ENCODE measurements at regions not wholly inside any gene's neighbourhood (a gene's known extent, or its start where the extent isn't known, plus 50 kb on each side); places are given as distances from the start of the nearest gene placed in this dataset.

DNA sequence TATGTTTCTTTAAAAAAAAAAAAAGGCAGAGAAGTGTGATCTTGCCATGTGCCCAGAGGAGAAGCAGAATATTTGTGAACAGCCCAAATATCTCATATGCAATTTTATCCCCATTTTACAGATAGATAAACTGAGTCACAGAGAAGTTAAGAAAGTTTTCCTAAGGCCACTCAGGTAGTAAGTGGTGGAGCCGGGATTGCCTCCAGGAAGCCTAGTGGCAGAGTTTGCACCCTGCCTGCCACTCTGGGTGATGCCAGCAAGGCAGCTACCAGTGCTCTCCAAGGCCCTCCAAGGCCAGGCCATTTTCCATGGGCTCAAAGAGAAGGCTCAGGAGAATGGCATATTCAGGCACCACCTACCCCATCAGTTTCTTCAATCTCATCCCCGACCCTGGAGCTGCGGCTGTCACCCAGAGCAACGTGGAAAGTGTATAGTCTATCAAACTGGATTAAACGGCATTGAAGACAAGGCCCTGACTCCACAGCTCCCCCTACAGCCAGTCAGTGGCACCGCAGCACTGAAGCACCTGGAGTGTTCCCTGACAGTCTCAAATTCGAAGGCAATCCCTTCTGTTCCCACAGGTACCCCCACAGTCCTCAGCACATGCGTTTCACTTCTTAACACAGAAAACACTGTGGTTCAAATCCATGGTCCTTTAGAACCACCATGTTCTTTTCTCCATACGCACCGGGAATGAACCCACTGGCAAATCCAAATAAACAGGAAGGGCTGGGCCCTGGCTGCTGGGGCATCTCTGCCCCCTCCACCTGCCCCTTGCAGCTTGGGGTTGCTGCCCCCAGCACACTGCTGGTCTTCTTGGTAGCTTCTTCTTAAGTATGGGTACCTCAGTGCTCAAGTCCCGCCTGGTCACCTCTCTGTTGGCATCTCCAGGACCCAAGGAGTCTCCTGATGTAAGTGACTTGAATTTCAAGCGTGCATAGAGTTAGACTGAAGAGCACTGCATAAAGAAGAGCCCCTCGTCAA lies 175.3 kb downstream of the INHBB start:
- no peak overlapping the region for H3K9ac ChIP-seq (ENCODE audit: insufficient read depth, low read length)
- no peaks in the 10 kb centered on the region for H3K4me1 ChIP-seq (ENCODE audit: control insufficient read depth, extremely low read depth, insufficient read depth, low read length)
- H3K9me3 ChIP-seq (ENCODE audit: control insufficient read depth, insufficient read depth, low read depth, low read length), result no peaks in the 10 kb centered on the region
- H3K27me3 ChIP-seq (ENCODE audit: control insufficient read depth, insufficient read depth, low read length), result peaks cover 48% of the 10 kb centered on the region
- H4K20me1 ChIP-seq (ENCODE audit: control insufficient read depth, extremely low read depth, insufficient read depth, low read length), result no peaks in the 10 kb centered on the region
- H3K27ac ChIP-seq (ENCODE audit: insufficient read depth, low read length), result no peak overlapping the region
- TF ChIP-seq EZH2 (IDR thresholded peaks at IDR 0.05; ENCODE audit: low read length, missing control alignments), result no peak
- TF ChIP-seq, protein P1, sequence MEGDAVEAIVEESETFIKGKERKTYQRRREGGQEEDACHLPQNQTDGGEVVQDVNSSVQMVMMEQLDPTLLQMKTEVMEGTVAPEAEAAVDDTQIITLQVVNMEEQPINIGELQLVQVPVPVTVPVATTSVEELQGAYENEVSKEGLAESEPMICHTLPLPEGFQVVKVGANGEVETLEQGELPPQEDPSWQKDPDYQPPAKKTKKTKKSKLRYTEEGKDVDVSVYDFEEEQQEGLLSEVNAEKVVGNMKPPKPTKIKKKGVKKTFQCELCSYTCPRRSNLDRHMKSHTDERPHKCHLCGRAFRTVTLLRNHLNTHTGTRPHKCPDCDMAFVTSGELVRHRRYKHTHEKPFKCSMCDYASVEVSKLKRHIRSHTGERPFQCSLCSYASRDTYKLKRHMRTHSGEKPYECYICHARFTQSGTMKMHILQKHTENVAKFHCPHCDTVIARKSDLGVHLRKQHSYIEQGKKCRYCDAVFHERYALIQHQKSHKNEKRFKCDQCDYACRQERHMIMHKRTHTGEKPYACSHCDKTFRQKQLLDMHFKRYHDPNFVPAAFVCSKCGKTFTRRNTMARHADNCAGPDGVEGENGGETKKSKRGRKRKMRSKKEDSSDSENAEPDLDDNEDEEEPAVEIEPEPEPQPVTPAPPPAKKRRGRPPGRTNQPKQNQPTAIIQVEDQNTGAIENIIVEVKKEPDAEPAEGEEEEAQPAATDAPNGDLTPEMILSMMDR (conservative IDR thresholded peaks at IDR 0.05 in 1 of 2, IDR thresholded peaks at IDR 0.05 in 1 of 2; ENCODE audit: low read depth in 1 of 2, low read length in 2 of 2), result peak; percentile 82 to 97
- H2AFZ ChIP-seq (ENCODE audit: low read length), result no peak overlapping the region
- DNase-seq (ENCODE audit: low read depth in 2 of 2), result peak in 1 of 2 donors; percentile 43
- no peaks in the 10 kb centered on the region for H3K36me3 ChIP-seq (ENCODE audit: control insufficient read depth, insufficient read depth, low read length)
- no peak overlapping the region for H3K4me3 ChIP-seq (replicated peaks in 1 of 4; ENCODE audit: control extremely low read depth in 1 of 4, insufficient read depth in 1 of 4, low read depth in 3 of 4, low read length in 4 of 4)
- H3K4me2 ChIP-seq (ENCODE audit: extremely low read depth, insufficient read depth, low read length), result no peak overlapping the region
- no peaks in the 10 kb centered on the region for H3K79me2 ChIP-seq (ENCODE audit: control insufficient read depth, insufficient read depth, low read length)

DNA sequence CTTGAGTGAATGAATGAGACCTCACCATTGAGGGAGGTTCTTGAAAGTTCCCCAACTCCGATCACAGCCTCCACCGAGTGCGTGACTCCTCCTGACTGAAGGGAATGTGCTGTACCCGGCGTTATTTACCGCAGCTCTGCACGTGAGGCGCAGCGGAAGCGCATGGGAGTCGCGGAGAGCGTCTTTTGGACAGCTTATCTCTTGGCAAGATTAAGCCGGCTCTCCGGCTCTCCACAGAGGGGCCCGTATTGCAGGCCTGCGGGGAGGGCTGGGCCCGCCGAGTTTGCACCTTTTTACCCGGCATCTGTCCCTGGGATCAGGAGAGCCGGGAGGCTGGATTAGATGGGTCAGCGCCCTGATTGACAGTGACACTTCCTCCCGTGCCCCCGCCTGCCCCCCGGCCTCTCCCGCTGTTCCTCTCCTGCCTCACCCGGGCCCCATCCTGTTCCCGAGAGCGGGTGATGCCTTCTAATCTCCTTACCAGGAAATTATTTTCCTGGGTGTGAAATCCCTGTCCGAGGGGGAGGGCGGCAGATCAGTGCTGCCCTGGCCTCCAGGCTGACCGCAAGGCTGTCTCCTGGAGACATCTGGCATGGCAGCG lies 176.3 kb downstream of the INHBB start:
- no peaks in the 10 kb centered on the region for H3K79me2 ChIP-seq (ENCODE audit: control insufficient read depth, insufficient read depth, low read length)
- peaks cover 49% of the 10 kb centered on the region for H3K27me3 ChIP-seq (ENCODE audit: control insufficient read depth, insufficient read depth, low read length)
- H3K27ac ChIP-seq (ENCODE audit: insufficient read depth, low read length), result no peak overlapping the region
- H3K9me3 ChIP-seq (ENCODE audit: control insufficient read depth, insufficient read depth, low read depth, low read length), result no peaks in the 10 kb centered on the region
- TF ChIP-seq, protein P1 (conservative IDR thresholded peaks at IDR 0.05 in 1 of 2, IDR thresholded peaks at IDR 0.05 in 1 of 2; ENCODE audit: low read depth in 1 of 2, low read length in 2 of 2), result no peak
- TF ChIP-seq EZH2 (IDR thresholded peaks at IDR 0.05; ENCODE audit: low read length, missing control alignments), result peak; percentile 59
- H3K9ac ChIP-seq (ENCODE audit: insufficient read depth, low read length), result no peak overlapping the region
- DNase-seq (ENCODE audit: low read depth in 2 of 2), result peak in 1 of 2 donors; percentile 74
- H3K4me3 ChIP-seq (replicated peaks in 1 of 4; ENCODE audit: control extremely low read depth in 1 of 4, insufficient read depth in 1 of 4, low read depth in 3 of 4, low read length in 4 of 4), result no peak overlapping the region
- H3K4me2 ChIP-seq (ENCODE audit: extremely low read depth, insufficient read depth, low read length), result no peak overlapping the region
- H3K36me3 ChIP-seq (ENCODE audit: control insufficient read depth, insufficient read depth, low read length), result no peaks in the 10 kb centered on the region
- no peaks in the 10 kb centered on the region for H4K20me1 ChIP-seq (ENCODE audit: control insufficient read depth, extremely low read depth, insufficient read depth, low read length)
- H3K4me1 ChIP-seq (ENCODE audit: control insufficient read depth, extremely low read depth, insufficient read depth, low read length), result no peaks in the 10 kb centered on the region
- H2AFZ ChIP-seq (ENCODE audit: low read length), result no peak overlapping the region

DNA sequence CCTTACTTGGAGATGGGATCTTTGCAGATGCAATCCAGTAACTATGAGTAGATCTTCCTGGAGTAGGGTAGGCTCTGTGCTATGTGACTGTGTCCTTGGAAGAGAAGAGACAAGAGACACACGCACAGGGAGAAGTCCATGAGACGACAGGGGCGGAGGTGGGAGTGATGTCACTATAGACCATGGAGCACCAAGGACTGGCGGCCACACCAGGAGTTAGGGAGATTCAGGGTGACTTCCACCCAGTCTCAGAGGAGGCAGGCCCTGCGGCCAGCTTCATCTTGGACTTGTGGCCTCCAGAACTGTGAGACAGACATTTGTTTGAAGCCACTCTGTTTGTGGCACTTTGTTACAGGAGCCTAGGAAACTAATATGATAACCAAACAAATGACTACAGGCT lies 177.8 kb downstream of the INHBB start:
- Histone ChIP-seq H3K27ac (ENCODE audit: insufficient read depth, low read length) (no peak overlapping the region), H3K27me3 (ENCODE audit: control insufficient read depth, insufficient read depth, low read length) (peaks cover 48% of the 10 kb centered on the region), H4K20me1 (ENCODE audit: control insufficient read depth, extremely low read depth, insufficient read depth, low read length) (no peaks in the 10 kb centered on the region), H3K9ac (ENCODE audit: insufficient read depth, low read length) (no peak overlapping the region), H3K79me2 (ENCODE audit: control insufficient read depth, insufficient read depth, low read length) (no peaks in the 10 kb centered on the region), H3K36me3 (ENCODE audit: control insufficient read depth, insufficient read depth, low read length) (no peaks in the 10 kb centered on the region), H2AFZ (ENCODE audit: low read length) (no peak overlapping the region), H3K4me3 (replicated peaks in 1 of 4; ENCODE audit: control extremely low read depth in 1 of 4, insufficient read depth in 1 of 4, low read depth in 3 of 4, low read length in 4 of 4) (no peak overlapping the region), H3K9me3 (ENCODE audit: control insufficient read depth, insufficient read depth, low read depth, low read length) (no peaks in the 10 kb centered on the region), H3K4me2 (ENCODE audit: extremely low read depth, insufficient read depth, low read length) (no peak overlapping the region), H3K4me1 (ENCODE audit: control insufficient read depth, extremely low read depth, insufficient read depth, low read length) (no peaks in the 10 kb centered on the region)
- no peak for TF ChIP-seq EZH2 (IDR thresholded peaks at IDR 0.05; ENCODE audit: low read length, missing control alignments)
- TF ChIP-seq, protein P1 (conservative IDR thresholded peaks at IDR 0.05 in 1 of 2, IDR thresholded peaks at IDR 0.05 in 1 of 2; ENCODE audit: low read depth in 1 of 2, low read length in 2 of 2), result no peak
- no peak for DNase-seq (ENCODE audit: low read depth in 2 of 2)
